ENCODE measurements at regions not wholly inside any gene's neighbourhood (a gene's known extent, or its start where the extent isn't known, plus 50 kb on each side); places are given as distances from the start of the nearest gene placed in this dataset.
"Not testable (repeated sequence)": the region's sequence is repeated elsewhere in the genome, so short reads cannot be mapped to it uniquely, and the experiment has no call there.

DNA sequence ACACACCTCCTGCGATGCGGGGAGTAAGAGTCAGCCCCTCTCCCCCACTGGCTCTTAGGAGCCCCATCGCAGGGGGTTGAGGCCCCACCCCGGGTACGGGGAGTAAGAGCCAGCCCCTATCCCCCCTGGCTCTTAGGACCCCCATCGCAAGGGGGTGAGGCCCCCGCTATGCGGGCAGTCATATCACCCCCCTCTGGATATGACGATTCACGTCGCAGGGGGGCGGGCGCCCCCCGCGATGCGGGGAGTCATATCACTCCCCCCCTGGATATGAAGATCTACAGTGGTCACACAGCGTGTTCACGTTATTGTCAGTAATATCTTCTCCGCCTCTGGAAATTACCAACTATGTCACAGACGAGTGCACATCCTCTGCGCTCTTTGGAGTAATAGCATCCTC lies 61.1 kb downstream of the DEFB131A start:
- not testable (repeated sequence) for H3K36me3 ChIP-seq (ENCODE audit: insufficient read depth, low read length); H3K4me3 ChIP-seq (ENCODE audit: low read length); H3K27me3 ChIP-seq (ENCODE audit: insufficient read depth, low read length); H3K9ac ChIP-seq (ENCODE audit: low read depth, low read length); H3K4me1 ChIP-seq (ENCODE audit: insufficient read depth, low read length); H3K27ac ChIP-seq (ENCODE audit: low read depth, low read length); H3K9me3 ChIP-seq (ENCODE audit: insufficient read depth, low read depth, low read length)
- WGBS: 87% methylated on average over 17 of the region's 21 CpGs

DNA sequence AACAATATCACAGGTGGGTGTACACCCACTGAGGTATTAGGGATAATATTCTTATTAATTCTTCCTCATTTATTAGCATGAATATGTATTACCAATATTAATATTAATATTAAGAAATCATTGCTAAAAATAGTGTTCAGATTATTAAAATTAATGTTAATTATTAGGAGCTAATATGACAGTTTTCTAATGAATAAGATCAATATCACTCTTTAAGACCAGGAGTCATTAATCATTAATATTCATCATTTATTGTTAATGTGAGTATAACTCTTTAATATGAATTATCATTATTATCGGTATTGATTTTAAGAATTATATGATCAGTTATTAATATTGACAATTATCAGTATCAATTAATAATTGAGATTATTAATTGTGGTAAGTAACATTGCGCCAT lies 62.5 kb downstream of the DEFB131A start:
- H3K9ac ChIP-seq (ENCODE audit: low read depth, low read length); H3K36me3 ChIP-seq (ENCODE audit: insufficient read depth, low read length); H3K27ac ChIP-seq (ENCODE audit: low read depth, low read length); H3K4me3 ChIP-seq (ENCODE audit: low read length); H3K9me3 ChIP-seq (ENCODE audit: insufficient read depth, low read depth, low read length); H3K4me1 ChIP-seq (ENCODE audit: insufficient read depth, low read length); H3K27me3 ChIP-seq (ENCODE audit: insufficient read depth, low read length): not testable (repeated sequence)
- no CpG with 5 or more reads among the region's 2 CpGs for WGBS

DNA sequence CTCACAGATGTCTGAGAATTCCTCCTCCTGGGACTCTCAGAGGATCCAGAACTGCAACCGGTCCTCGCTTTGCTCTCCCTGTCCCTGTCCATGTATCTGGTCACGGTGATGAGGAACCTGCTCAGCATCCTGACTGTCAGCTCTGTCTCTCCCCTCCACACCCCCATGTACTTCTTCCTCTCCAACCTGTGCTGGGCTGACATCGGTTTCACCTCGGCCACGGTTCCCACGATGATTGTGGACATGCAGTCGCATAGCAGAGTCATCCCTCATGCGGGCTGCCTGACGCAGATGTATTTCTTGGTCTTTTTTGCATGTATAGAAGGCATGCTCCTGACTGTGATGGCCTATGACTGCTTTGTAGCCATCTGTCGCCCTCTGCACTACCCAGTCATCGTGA lies 68.7 kb downstream of the DEFB131A start:
- H3K4me1 ChIP-seq (ENCODE audit: insufficient read depth, low read length); H3K9me3 ChIP-seq (ENCODE audit: insufficient read depth, low read depth, low read length); H3K27ac ChIP-seq (ENCODE audit: low read depth, low read length); H3K4me3 ChIP-seq (ENCODE audit: low read length); H3K36me3 ChIP-seq (ENCODE audit: insufficient read depth, low read length); H3K27me3 ChIP-seq (ENCODE audit: insufficient read depth, low read length); H3K9ac ChIP-seq (ENCODE audit: low read depth, low read length): not testable (repeated sequence)
- 85% methylated on average over 11 of the region's 12 CpGs for WGBS

DNA sequence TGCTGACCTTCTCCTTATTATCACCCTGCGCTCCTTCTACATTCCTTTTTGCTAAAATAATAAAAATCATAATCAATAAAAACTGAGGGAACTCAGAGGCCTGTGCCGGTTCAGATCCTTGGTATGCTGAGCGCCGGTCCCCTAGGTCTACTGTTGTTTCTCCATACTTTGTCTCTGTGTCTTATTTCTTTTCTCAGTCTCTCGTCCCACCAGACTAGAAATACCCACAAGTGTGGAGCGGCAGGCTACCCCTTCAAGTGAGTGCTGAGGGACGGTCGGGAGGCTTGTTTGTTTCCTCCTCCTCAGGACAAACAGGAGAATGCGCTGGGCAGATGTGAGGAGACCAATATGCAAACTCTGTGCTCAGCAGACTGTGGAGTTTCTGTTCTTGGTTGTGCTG lies 75.4 kb downstream of the DEFB131A start:
- H3K27me3 ChIP-seq (ENCODE audit: insufficient read depth, low read length); H3K27ac ChIP-seq (ENCODE audit: low read depth, low read length); H3K4me3 ChIP-seq (ENCODE audit: low read length); H3K9me3 ChIP-seq (ENCODE audit: insufficient read depth, low read depth, low read length); H3K4me1 ChIP-seq (ENCODE audit: insufficient read depth, low read length); H3K36me3 ChIP-seq (ENCODE audit: insufficient read depth, low read length); H3K9ac ChIP-seq (ENCODE audit: low read depth, low read length): not testable (repeated sequence)
- WGBS: 89% methylated on average over 7 of the region's 9 CpGs

DNA sequence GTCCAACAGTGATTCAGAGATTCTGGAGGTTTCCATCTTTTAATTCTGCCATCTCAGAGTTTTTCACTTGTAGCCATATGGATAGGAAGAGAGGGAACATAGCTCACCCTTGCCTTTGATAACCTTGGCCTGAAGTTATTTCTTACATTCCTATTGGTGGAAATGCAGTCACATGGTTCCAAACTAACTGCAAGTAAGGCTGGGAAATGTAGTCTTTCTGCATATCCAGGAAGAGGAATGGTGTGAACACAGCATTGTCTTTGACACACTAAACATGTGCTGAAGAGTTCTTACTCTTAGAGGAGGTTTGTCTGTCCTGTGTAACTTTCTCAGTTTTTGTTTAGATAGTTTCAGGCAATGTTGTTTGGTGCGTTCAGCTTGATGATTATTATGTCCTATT lies 78.7 kb downstream of the DEFB131A start:
- not testable (repeated sequence) for H3K9ac ChIP-seq (ENCODE audit: low read depth, low read length); H3K9me3 ChIP-seq (ENCODE audit: insufficient read depth, low read depth, low read length); H3K36me3 ChIP-seq (ENCODE audit: insufficient read depth, low read length); H3K4me1 ChIP-seq (ENCODE audit: insufficient read depth, low read length); H3K4me3 ChIP-seq (ENCODE audit: low read length); H3K27ac ChIP-seq (ENCODE audit: low read depth, low read length); H3K27me3 ChIP-seq (ENCODE audit: insufficient read depth, low read length)
- 88% methylated on average over 1 of the region's 1 CpG for WGBS

DNA sequence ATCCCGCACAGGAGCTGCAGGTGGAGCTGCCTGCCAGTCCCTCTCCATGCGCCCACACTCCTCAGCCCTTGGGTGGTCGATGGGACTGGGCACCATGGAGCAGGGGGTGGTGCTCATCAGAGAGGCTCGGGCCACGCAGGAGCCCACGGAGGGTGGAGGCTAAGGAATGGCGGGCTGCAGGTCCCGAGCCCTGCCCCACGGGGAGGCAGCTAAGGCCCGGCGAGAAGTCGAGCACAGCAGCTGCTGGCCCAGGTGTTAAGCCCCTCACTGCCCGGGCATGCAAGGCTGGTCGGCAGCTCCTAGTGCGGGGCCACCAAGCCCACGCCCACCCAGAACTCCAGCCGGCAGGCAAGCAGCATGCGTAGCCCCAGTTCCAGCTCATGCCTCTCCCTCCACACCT lies 80.2 kb downstream of the DEFB131A start:
- H3K9me3 ChIP-seq (ENCODE audit: insufficient read depth, low read depth, low read length): not testable (repeated sequence)

DNA sequence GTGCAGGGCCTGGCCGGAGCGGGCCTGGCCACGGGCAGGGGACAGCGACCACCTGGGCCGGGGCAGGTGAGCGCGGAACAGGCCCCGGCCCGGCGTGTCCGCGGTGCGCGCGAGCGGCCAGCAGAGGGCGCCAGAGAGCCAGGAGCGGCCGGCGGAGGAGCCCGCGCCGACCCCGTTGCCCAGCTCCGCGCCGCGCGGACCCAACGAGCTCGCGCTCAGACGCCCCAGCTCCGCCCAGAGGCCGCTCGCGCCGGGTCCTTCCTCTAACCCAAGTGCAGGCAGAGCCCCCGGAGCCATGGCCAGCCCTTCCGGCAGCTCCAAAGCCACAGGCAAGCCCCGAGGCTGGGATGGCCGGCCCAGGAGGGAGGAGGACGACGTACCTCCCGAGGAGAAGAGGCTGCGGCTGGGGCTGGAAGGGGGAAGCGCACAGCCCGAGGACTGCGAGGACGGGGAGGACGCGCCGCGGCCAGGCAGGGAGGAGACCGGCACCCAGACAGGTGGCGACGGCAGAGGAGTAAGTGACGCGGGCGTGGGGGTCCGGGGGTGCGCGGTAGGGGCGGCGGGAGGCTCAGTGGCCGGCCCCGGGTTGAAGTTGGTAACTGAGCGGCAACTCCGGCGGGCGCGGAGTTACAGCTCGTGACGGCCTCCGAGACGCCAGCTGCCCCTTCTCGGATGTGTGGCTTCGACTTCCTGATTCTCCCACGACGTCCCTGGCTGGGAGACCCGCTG lies 88.1 kb downstream of the DEFB131A start:
- Histone ChIP-seq H3K4me3 (ENCODE audit: low read length) (peak overlapping the region; percentile 68), H3K27me3 (ENCODE audit: insufficient read depth, low read length) (peaks cover 26% of the 10 kb centered on the region), H3K9ac (ENCODE audit: low read depth, low read length) (peak overlapping the region; percentile 63; the same call in 1 of the 2 replicates)
- H3K4me1 ChIP-seq (ENCODE audit: insufficient read depth, low read length); H3K9me3 ChIP-seq (ENCODE audit: insufficient read depth, low read depth, low read length); H3K27ac ChIP-seq (ENCODE audit: low read depth, low read length); H3K36me3 ChIP-seq (ENCODE audit: insufficient read depth, low read length): not testable (repeated sequence)
- 2% methylated on average over 81 of the region's 81 CpGs for WGBS

More for the DNA sequence above, 80.2 kb downstream of the DEFB131A start:
- H3K9ac ChIP-seq (ENCODE audit: low read depth, low read length); H3K36me3 ChIP-seq (ENCODE audit: insufficient read depth, low read length); H3K4me3 ChIP-seq (ENCODE audit: low read length); H3K27me3 ChIP-seq (ENCODE audit: insufficient read depth, low read length); H3K4me1 ChIP-seq (ENCODE audit: insufficient read depth, low read length); H3K27ac ChIP-seq (ENCODE audit: low read depth, low read length): not testable (repeated sequence)
- 96% methylated on average over 18 of the region's 18 CpGs for WGBS

DNA sequence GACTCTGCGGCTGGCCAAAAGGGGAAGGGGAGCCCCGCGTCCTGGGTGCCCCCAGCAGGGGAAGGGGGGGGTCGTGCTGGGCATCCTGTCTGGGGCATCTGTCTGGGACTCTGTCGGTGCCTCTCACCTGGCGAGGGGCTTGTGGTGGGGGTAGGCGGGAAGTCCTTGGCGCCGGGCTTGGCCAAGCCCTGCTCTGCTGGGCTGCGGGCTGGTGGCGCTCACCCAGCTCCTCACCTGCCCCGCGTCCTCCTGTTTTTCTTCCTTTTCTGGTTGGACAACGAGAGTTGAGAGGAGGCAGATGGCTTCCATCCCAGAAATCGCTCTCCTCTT lies 88.6 kb downstream of the DEFB131A start:
- H3K4me1 ChIP-seq (ENCODE audit: insufficient read depth, low read length); H3K27ac ChIP-seq (ENCODE audit: low read depth, low read length); H3K9me3 ChIP-seq (ENCODE audit: insufficient read depth, low read depth, low read length); H3K36me3 ChIP-seq (ENCODE audit: insufficient read depth, low read length): not testable (repeated sequence)
- Histone ChIP-seq H3K9ac (ENCODE audit: low read depth, low read length) (0 out of 2 replicates have a peak overlapping the region, but pooled peaks have one; percentile 63), H3K27me3 (ENCODE audit: insufficient read depth, low read length) (peaks cover 26% of the 10 kb centered on the region), H3K4me3 (ENCODE audit: low read length) (peak overlapping the region; percentile 68)
- WGBS: 14% methylated on average over 15 of the region's 15 CpGs

DNA sequence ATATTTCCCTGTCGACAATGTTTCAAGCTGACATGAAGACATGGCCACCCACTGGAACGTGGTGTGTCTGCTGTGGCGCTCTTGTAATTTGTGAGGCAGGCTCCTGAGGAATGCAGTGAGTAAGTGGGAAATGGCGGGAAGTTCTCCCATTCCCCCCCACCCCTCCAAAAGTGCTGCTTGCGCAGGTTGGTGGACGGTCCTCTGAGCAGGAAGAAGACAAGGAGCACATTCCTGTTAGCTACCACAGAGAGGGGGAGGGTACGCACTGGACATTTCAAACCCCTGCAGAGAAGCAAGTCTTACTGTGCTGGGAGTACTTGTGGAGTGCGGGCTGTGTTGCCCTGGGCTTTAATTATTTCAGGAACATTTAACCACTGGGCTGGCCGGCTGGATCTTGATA lies 92.9 kb downstream of the DEFB131A start:
- H3K27ac ChIP-seq (ENCODE audit: low read depth, low read length); H3K36me3 ChIP-seq (ENCODE audit: insufficient read depth, low read length); H3K9me3 ChIP-seq (ENCODE audit: insufficient read depth, low read depth, low read length); H3K4me3 ChIP-seq (ENCODE audit: low read length); H3K9ac ChIP-seq (ENCODE audit: low read depth, low read length); H3K4me1 ChIP-seq (ENCODE audit: insufficient read depth, low read length): not testable (repeated sequence)
- 80% methylated on average over 9 of the region's 9 CpGs for WGBS
- H3K27me3 ChIP-seq (ENCODE audit: insufficient read depth, low read length): peaks cover 17% of the 10 kb centered on the region

DNA sequence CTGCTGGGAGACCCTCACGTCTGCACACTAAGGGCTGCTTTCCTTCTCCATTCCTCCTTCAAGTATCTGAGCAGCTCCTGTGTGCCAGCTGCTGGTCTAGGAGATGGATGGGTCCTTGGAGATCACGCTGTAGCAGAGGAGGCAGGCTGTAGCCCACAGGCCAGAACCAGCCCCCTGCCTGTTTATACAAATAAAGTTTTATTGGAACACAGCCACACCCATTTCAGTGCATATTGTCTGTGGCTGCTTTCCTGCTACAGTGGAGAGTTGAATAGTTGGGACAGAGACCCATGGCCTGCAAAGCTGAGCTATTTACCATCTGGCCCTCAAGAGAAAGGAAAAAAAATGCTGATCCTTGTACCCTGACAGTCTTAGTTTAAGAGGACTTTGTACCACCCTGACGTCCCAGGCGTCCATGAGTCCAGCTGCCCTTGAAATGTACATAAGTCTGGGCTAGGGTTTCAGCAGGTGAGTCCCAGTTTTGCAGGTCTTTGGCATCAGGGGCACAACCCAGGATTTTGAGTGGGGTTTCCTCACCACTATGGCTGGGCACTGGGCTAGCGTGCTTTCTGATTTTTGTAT lies 95.8 kb downstream of the DEFB131A start:
- H3K27ac ChIP-seq (ENCODE audit: low read depth, low read length): not testable (repeated sequence)

DNA sequence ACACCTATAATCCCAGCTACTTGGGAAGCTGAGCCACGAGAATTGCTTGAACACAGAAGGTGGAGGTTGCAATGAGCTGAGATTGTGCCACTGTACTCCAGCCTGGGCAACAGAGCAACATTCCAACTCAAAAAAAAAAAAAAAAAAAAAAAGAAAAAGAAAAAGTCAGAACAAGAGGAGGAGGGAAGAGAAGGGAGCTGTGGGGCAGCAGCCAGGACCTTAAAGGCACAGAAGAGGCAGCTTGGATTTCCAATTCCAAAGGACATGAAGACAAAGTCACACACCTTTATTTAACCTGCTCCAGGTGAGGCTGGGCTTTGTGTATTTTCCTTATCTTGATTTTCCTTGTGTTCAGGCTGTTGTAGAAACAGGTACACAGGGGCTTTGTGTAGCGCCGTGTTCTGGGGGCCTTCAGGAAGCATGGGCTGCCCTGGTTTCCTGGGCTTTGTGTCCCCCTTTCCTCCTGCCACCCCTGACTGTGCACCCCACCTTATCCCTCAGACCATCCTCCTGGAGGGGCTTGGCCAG lies 97.2 kb downstream of the DEFB131A start:
- H3K27ac ChIP-seq (ENCODE audit: low read depth, low read length); H3K4me3 ChIP-seq (ENCODE audit: low read length); H3K36me3 ChIP-seq (ENCODE audit: insufficient read depth, low read length); H3K9me3 ChIP-seq (ENCODE audit: insufficient read depth, low read depth, low read length); H3K4me1 ChIP-seq (ENCODE audit: insufficient read depth, low read length); H3K9ac ChIP-seq (ENCODE audit: low read depth, low read length); H3K27me3 ChIP-seq (ENCODE audit: insufficient read depth, low read length): not testable (repeated sequence)
- WGBS: 83% methylated on average over 2 of the region's 3 CpGs

More for the DNA sequence above, 95.8 kb downstream of the DEFB131A start:
- H3K36me3 ChIP-seq (ENCODE audit: insufficient read depth, low read length); H3K9ac ChIP-seq (ENCODE audit: low read depth, low read length); H3K4me3 ChIP-seq (ENCODE audit: low read length); H3K9me3 ChIP-seq (ENCODE audit: insufficient read depth, low read depth, low read length); H3K4me1 ChIP-seq (ENCODE audit: insufficient read depth, low read length); H3K27me3 ChIP-seq (ENCODE audit: insufficient read depth, low read length): not testable (repeated sequence)
- 86% methylated on average over 5 of the region's 5 CpGs for WGBS

DNA sequence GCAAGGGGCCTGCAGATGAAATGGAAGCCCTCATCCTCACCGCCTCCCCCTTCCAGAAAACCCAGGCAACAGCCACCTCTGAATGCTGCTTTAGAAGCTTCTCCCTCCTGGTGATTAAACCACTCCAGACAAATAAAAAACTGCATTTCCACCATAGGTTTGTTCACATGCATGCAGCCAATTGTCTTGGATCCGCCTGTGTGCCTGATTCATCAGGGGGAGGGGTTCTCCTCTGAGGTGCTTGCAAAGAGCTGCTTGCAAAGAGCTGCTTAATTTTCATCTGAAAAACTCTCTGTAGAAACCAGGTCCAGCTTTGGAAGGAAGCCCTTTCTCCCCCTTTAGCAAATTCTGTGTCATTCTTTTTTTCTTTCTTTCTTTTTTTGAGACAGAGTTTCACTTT lies 100.6 kb downstream of the DEFB131A start:
- 13% methylated on average over 2 of the region's 2 CpGs for WGBS
- not testable (repeated sequence) for H3K4me1 ChIP-seq (ENCODE audit: insufficient read depth, low read length); H3K9me3 ChIP-seq (ENCODE audit: insufficient read depth, low read depth, low read length)

More for the DNA sequence above, 100.6 kb downstream of the DEFB131A start:
- H3K36me3 ChIP-seq (ENCODE audit: insufficient read depth, low read length); H3K9ac ChIP-seq (ENCODE audit: low read depth, low read length); H3K4me3 ChIP-seq (ENCODE audit: low read length); H3K27me3 ChIP-seq (ENCODE audit: insufficient read depth, low read length): not testable (repeated sequence)
- peak overlapping the region; percentile 46; the same call in 1 of the 2 replicates for H3K27ac ChIP-seq (ENCODE audit: low read depth, low read length)

Data from HUES64 (cell line).